ENCODE measurements at regions not wholly inside any gene's neighbourhood (a gene's known extent, or its start where the extent isn't known, plus 50 kb on each side); places are given as distances from the start of the nearest gene placed in this dataset.

DNA sequence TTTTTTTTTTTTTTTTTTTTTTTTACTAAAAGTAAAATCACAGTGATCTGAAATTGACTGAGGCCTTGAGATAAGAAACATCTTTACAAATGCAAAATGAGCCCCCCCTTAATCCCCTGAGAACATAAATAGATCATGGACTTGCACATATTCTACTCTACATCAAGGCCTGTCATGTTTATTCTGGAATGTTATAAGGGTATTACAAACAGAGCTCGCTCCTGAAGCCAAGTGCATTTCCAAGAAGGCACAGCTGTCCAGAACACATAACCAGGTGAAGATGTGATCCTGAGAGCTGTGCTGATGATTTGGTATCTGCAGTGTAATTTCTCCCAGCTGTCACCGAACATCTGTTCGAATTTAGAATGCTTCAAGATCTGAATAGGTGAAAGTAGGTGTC lies 384.5 kb downstream of the GPAT3 start:
- peaks cover 20% of the 10 kb centered on the region for H3K27me3 Mint-ChIP-seq (ENCODE audit: low read depth)
- no peak overlapping the region for H2BK15ac ChIP-seq (ENCODE audit: low read depth, low read length)
- no peaks in the 10 kb centered on the region for H3K27me3 ChIP-seq (ENCODE audit: insufficient read depth, low read length)
- no peak overlapping the region for H4K91ac ChIP-seq (ENCODE audit: insufficient read length, low read depth, low read length)
- no peak overlapping the region for H3T11ph ChIP-seq (ENCODE audit: low read length)
- H2BK20ac ChIP-seq (ENCODE audit: low read depth, low read length, poor library complexity, severe bottlenecking), result no peak overlapping the region
- TF ChIP-seq, protein P1, sequence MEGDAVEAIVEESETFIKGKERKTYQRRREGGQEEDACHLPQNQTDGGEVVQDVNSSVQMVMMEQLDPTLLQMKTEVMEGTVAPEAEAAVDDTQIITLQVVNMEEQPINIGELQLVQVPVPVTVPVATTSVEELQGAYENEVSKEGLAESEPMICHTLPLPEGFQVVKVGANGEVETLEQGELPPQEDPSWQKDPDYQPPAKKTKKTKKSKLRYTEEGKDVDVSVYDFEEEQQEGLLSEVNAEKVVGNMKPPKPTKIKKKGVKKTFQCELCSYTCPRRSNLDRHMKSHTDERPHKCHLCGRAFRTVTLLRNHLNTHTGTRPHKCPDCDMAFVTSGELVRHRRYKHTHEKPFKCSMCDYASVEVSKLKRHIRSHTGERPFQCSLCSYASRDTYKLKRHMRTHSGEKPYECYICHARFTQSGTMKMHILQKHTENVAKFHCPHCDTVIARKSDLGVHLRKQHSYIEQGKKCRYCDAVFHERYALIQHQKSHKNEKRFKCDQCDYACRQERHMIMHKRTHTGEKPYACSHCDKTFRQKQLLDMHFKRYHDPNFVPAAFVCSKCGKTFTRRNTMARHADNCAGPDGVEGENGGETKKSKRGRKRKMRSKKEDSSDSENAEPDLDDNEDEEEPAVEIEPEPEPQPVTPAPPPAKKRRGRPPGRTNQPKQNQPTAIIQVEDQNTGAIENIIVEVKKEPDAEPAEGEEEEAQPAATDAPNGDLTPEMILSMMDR (conservative IDR thresholded peaks at IDR 0.05), result no peak
- no peak overlapping the region for H4K8ac ChIP-seq (replicated peaks; ENCODE audit: insufficient read length, low read depth, low read length)
- H3K4me2 ChIP-seq (ENCODE audit: insufficient read depth, insufficient read length, low read length), result no peak overlapping the region
- no peaks in the 10 kb centered on the region for H3K23me2 ChIP-seq (ENCODE audit: insufficient read length, low read depth, low read length, poor library complexity, severe bottlenecking)
- H3K4me1 Mint-ChIP-seq, result peaks cover 52 to 53% of the 10 kb centered on the region in 2 experiments
- H3K18ac ChIP-seq (ENCODE audit: insufficient read length, low read depth, low read length), result no peak overlapping the region
- no peak overlapping the region for H3K4me3 Mint-ChIP-seq
- no peak for DNase-seq
- H2AFZ ChIP-seq (ENCODE audit: low read length), result no peak overlapping the region
- no peaks in the 10 kb centered on the region for H3K79me1 ChIP-seq (ENCODE audit: insufficient read depth, low read depth, low read length, poor library complexity, severe bottlenecking)
- no peak overlapping the region for H2BK5ac ChIP-seq (ENCODE audit: insufficient read length, low read length)
- no peak overlapping the region for H3K9ac ChIP-seq (ENCODE audit: extremely low read depth, insufficient read length, low read length)
- no peak overlapping the region for H3K4ac ChIP-seq (ENCODE audit: low read depth, low read length)
- H3K9me3 Mint-ChIP-seq, result peaks cover 0 to 5% of the 10 kb centered on the region in 2 experiments; a peak in 2 of 5 replicates
- peaks cover 2% of the 10 kb centered on the region; the same call in 1 of the 2 replicates for H3K4me1 ChIP-seq (ENCODE audit: insufficient read depth, low read length)
- H3K56ac ChIP-seq (ENCODE audit: insufficient read length, low read depth, low read length), result no peak overlapping the region
- no peaks in the 10 kb centered on the region for H3K79me2 ChIP-seq (ENCODE audit: insufficient read depth, low read length)
- no peaks in the 10 kb centered on the region for H3K9me3 ChIP-seq (ENCODE audit: control insufficient read depth, low read depth, low read length)
- H3K27ac ChIP-seq (ENCODE audit: insufficient read length, low read depth, low read length), result no peak overlapping the region
- no peak overlapping the region for H2AK5ac ChIP-seq (ENCODE audit: insufficient read length, low read length)
- H3K14ac ChIP-seq (ENCODE audit: insufficient read depth, low read length), result no peak overlapping the region
- no CpG with 5 or more reads among the region's 3 CpGs for WGBS (ENCODE audit: extremely low coverage, insufficient read length, low lambda C conversion rate)
- no peak overlapping the region for H2BK120ac ChIP-seq (ENCODE audit: low read depth, low read length, poor library complexity, severe bottlenecking)
- peaks cover 0 to 5% (median 0%) of the 10 kb centered on the region in 3 experiments; a peak in 1 of 7 replicates for H3K36me3 Mint-ChIP-seq (ENCODE audit: insufficient read depth in 1 of 3, low read depth in 3 of 3)
- no peak overlapping the region for H2BK12ac ChIP-seq (ENCODE audit: insufficient read length, low read depth, low read length)
- no peak overlapping the region for H4K5ac ChIP-seq (ENCODE audit: insufficient read length, low read depth, low read length)
- H3K27ac Mint-ChIP-seq, result no peak overlapping the region
- H3K23ac ChIP-seq (ENCODE audit: insufficient read length, low read depth, low read length), result no peak overlapping the region
- no peaks in the 10 kb centered on the region for H4K20me1 ChIP-seq (ENCODE audit: control insufficient read depth, insufficient read depth, insufficient read length)
